GM23338 (cell line): ENCODE measurements at regions not wholly inside any gene's neighbourhood (a gene's known extent, or its start where the extent isn't known, plus 50 kb on each side); places are given as distances from the start of the nearest gene placed in this dataset.

ENCODE experiments used
- ATAC-seq: fragments of 200-7000 bp; cut with Tn5 transposase; 3 replicates; pipeline ENCODE4 v1.9.1; 2020
- DNase-seq: peaks from one replicate; pipeline ENCODE4 v3.0.0-alpha.2; 2015; ENCODE audit warnings: low spot score
- H2AFZ ChIP-seq: fragments of 200-600 bp; sonication (generic); 2 replicates; pipeline ENCODE4 v1.8.0; 2016; ENCODE audit warnings: antibody characterized with exemption, mild to moderate bottlenecking, moderate library complexity
- H3F3A ChIP-seq: fragments of 200-600 bp; sonication (generic); replicated peaks from 2 replicates; pipeline ENCODE4 v1.8.0; 2017; ENCODE audit warnings: antibody characterized with exemption, mixed run types, low read depth
- H3K27ac ChIP-seq: fragments of 200-600 bp; sonication (generic); 2 replicates; pipeline ENCODE4 v1.6.1; 2016; ENCODE audit warnings: low read depth
- H3K27me3 ChIP-seq: fragments of 200-600 bp; sonication (generic); 2 replicates; pipeline ENCODE4 v1.8.0; 2016; ENCODE audit warnings: mild to moderate bottlenecking, mixed run types, moderate library complexity; ENCODE audit not compliant: insufficient read depth
- H3K36me3 ChIP-seq: fragments of 200-600 bp; sonication (generic); 2 replicates; pipeline ENCODE4 v1.8.0; 2016; ENCODE audit warnings: mild to moderate bottlenecking; ENCODE audit not compliant: insufficient read depth
- H3K4me1 ChIP-seq: fragments of 200-600 bp; sonication (generic); 2 replicates; pipeline ENCODE4 v1.8.0; 2016; ENCODE audit warnings: mild to moderate bottlenecking, moderate library complexity; ENCODE audit not compliant: insufficient read depth
- H3K4me2 ChIP-seq: fragments of 200-600 bp; sonication (generic); 2 replicates; pipeline ENCODE4 v1.7.1; 2017; ENCODE audit warnings: mixed run types
- H3K4me3 ChIP-seq: fragments of 200-600 bp; sonication (generic); 2 replicates; pipeline ENCODE4 v1.6.1; 2016; ENCODE audit warnings: mixed run types
- H3K79me2 ChIP-seq: fragments of 200-600 bp; sonication (generic); replicated peaks from 2 replicates; pipeline ENCODE4 v1.8.0; 2017; ENCODE audit warnings: mild to moderate bottlenecking; ENCODE audit not compliant: insufficient read depth
- H3K9me2 ChIP-seq: fragments of 200-600 bp; sonication (generic); 2 replicates; pipeline ENCODE4 v1.8.0; 2017; ENCODE audit not compliant: insufficient read depth
- H4K20me1 ChIP-seq: fragments of 200-600 bp; sonication (generic); replicated peaks from 2 replicates; pipeline ENCODE4 v1.8.0; 2017; ENCODE audit warnings: mild to moderate bottlenecking; ENCODE audit not compliant: insufficient read depth
- H3K27ac Mint-ChIP-seq: 2 replicates; pipeline ENCODE4 v1.8.0; 2020; ENCODE audit warnings: inconsistent platforms, mild to moderate bottlenecking, moderate library complexity, mixed read lengths
- H3K27me3 Mint-ChIP-seq: 3 replicates; pipeline ENCODE4 v1.8.0; 2022; ENCODE audit warnings: low read depth, mild to moderate bottlenecking, moderate library complexity, mixed read lengths, inconsistent platforms; ENCODE audit not compliant: insufficient read depth, poor library complexity
- H3K36me3 Mint-ChIP-seq: 3 replicates; pipeline ENCODE4 v1.8.0; 2021; ENCODE audit warnings: low read depth, mild to moderate bottlenecking, inconsistent platforms, moderate library complexity, mixed read lengths
- H3K4me1 Mint-ChIP-seq: 3 replicates; pipeline ENCODE4 v1.8.0; 2020; ENCODE audit warnings: mild to moderate bottlenecking, inconsistent platforms, mixed read lengths
- H3K4me3 Mint-ChIP-seq: 3 replicates; pipeline ENCODE4 v1.8.0; 2021; ENCODE audit warnings: moderate library complexity, mild to moderate bottlenecking, inconsistent platforms, mixed read lengths
- H3K9me3 Mint-ChIP-seq: 3 replicates; pipeline ENCODE4 v1.8.0; 2020; ENCODE audit warnings: moderate library complexity, mild to moderate bottlenecking, inconsistent platforms, mixed read lengths
- EZH2 ChIP-seq: fragments of 200-600 bp; sonication (generic); IDR thresholded peaks from one replicate; pipeline ENCODE4 v1.8.0; 2017; ENCODE audit warnings: antibody characterized with exemption, mild to moderate bottlenecking, low read depth; ENCODE audit not compliant: unreplicated experiment
- JUNB ChIP-seq: IDR thresholded peaks from one replicate; pipeline ENCODE4 v1.6.1; 2016; ENCODE audit warnings: antibody characterized with exemption; ENCODE audit not compliant: unreplicated experiment
- NANOG ChIP-seq: IDR thresholded peaks from 2 replicates; pipeline ENCODE4 v1.6.1; 2016; ENCODE audit warnings: antibody characterized with exemption, borderline replicate concordance
- STAT1 ChIP-seq: IDR thresholded peaks from one replicate; pipeline ENCODE4 v1.6.1; 2016; ENCODE audit warnings: antibody characterized with exemption; ENCODE audit not compliant: unreplicated experiment
- ZNF114 ChIP-seq: fragments of 250-450 bp; sonication (Bioruptor Pico); IDR thresholded peaks from 2 replicates; pipeline ENCODE4 v1.5.0; 2020; ENCODE audit warnings: mild to moderate bottlenecking, moderate library complexity
- ZNF331 ChIP-seq: fragments of 250-450 bp; sonication (Bioruptor Pico); IDR thresholded peaks from 2 replicates; pipeline ENCODE4 v1.5.0; 2020; ENCODE audit warnings: low read depth, mild to moderate bottlenecking, moderate library complexity
- TF ChIP-seq, protein P1 (sequence below), 2 experiments: fragments of 200-600 bp in 1 of 2; sonication (generic) in 1 of 2; conservative IDR thresholded peaks; 2 replicates each; pipeline versions ENCODE4 v1.5.1 to v1.6.1; 2016 to 2017; ENCODE audit warnings: antibody characterized with exemption in 2 of 2, low read depth in 2 of 2, mild to moderate bottlenecking in 2 of 2, moderate library complexity in 1 of 2
- TF ChIP-seq, protein P2 (sequence below): IDR thresholded peaks from one replicate; pipeline ENCODE4 v1.6.1; 2018; ENCODE audit warnings: antibody characterized with exemption; ENCODE audit not compliant: unreplicated experiment
- TF ChIP-seq, protein P3 (sequence below): IDR thresholded peaks from 2 replicates; pipeline ENCODE4 v1.6.1; 2016; ENCODE audit warnings: antibody characterized with exemption

DNA sequence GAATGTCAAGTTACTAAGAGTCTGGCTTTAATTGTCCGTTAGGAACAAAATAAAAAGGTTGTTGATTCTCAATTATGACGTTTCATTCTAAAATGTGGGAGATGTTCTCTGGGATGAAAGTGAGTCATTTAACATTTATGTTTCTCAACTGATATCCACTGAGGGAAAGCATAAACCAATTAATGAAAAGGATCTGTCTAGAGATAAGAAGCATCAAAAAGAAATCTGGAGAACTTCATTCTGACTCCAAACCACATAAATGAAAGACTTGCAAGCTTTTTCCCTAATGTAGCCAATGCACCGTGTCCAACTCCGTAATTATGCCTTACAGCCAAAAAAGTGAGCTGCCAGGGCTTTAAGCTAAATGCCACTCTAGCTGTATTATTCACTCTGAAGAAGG lies 654.2 kb downstream of the TLE1 start (continued):
- TF ChIP-seq, protein P1, sequence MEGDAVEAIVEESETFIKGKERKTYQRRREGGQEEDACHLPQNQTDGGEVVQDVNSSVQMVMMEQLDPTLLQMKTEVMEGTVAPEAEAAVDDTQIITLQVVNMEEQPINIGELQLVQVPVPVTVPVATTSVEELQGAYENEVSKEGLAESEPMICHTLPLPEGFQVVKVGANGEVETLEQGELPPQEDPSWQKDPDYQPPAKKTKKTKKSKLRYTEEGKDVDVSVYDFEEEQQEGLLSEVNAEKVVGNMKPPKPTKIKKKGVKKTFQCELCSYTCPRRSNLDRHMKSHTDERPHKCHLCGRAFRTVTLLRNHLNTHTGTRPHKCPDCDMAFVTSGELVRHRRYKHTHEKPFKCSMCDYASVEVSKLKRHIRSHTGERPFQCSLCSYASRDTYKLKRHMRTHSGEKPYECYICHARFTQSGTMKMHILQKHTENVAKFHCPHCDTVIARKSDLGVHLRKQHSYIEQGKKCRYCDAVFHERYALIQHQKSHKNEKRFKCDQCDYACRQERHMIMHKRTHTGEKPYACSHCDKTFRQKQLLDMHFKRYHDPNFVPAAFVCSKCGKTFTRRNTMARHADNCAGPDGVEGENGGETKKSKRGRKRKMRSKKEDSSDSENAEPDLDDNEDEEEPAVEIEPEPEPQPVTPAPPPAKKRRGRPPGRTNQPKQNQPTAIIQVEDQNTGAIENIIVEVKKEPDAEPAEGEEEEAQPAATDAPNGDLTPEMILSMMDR (conservative IDR thresholded peaks at IDR 0.05; ENCODE audit: low read depth in 2 of 2), result no peak
- TF ChIP-seq NANOG, result no peak
- TF ChIP-seq, protein P2, sequence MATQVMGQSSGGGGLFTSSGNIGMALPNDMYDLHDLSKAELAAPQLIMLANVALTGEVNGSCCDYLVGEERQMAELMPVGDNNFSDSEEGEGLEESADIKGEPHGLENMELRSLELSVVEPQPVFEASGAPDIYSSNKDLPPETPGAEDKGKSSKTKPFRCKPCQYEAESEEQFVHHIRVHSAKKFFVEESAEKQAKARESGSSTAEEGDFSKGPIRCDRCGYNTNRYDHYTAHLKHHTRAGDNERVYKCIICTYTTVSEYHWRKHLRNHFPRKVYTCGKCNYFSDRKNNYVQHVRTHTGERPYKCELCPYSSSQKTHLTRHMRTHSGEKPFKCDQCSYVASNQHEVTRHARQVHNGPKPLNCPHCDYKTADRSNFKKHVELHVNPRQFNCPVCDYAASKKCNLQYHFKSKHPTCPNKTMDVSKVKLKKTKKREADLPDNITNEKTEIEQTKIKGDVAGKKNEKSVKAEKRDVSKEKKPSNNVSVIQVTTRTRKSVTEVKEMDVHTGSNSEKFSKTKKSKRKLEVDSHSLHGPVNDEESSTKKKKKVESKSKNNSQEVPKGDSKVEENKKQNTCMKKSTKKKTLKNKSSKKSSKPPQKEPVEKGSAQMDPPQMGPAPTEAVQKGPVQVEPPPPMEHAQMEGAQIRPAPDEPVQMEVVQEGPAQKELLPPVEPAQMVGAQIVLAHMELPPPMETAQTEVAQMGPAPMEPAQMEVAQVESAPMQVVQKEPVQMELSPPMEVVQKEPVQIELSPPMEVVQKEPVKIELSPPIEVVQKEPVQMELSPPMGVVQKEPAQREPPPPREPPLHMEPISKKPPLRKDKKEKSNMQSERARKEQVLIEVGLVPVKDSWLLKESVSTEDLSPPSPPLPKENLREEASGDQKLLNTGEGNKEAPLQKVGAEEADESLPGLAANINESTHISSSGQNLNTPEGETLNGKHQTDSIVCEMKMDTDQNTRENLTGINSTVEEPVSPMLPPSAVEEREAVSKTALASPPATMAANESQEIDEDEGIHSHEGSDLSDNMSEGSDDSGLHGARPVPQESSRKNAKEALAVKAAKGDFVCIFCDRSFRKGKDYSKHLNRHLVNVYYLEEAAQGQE, result no peak
- no peak for TF ChIP-seq EZH2

DNA sequence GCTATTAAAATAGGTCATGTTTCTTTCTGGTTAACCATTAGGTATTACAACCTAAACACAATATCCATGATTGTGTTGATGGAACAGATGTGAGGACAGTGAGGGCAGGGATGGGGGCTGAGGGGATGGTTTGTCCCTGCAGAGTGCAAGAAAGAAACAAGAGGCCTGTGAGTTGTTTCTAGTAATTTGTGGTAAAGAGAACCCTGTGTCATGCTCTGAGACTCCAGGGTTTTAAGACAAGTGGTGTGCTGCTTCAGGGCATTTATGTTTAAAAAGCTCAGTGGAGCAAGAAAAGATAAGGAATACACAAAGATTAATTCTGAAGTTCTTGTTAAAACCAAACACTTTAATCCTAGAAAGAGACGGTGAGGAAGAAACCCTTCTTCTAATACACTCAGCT lies 656.5 kb downstream of the TLE1 start:
- Histone ChIP-seq H4K20me1 (no peaks in the 10 kb centered on the region), H3K4me1 (peaks cover 19% of the 10 kb centered on the region; the same call in 1 of the 2 replicates), H3K27me3 (no peaks in the 10 kb centered on the region), H3K9me2 (no peaks in the 10 kb centered on the region), H2AFZ (no peak overlapping the region), H3K4me3 (no peak overlapping the region), H3K4me2 (no peak overlapping the region), H3F3A (no peaks in the 10 kb centered on the region), H3K36me3 (no peaks in the 10 kb centered on the region), H3K79me2 (no peaks in the 10 kb centered on the region), H3K27ac (no peak overlapping the region)
- no peak for DNase-seq
- no peak overlapping the region for H3K4me3 Mint-ChIP-seq
- no peaks in the 10 kb centered on the region for H3K36me3 Mint-ChIP-seq
- H3K27ac Mint-ChIP-seq, result no peak overlapping the region
- no peaks in the 10 kb centered on the region for H3K9me3 Mint-ChIP-seq
- H3K27me3 Mint-ChIP-seq, result no peaks in the 10 kb centered on the region
- peaks cover 11% of the 10 kb centered on the region; the same call in 2 of the 3 replicates for H3K4me1 Mint-ChIP-seq
- ATAC-seq, result no peak
- TF ChIP-seq ZNF114 (CRISPR knock-in tag) (no peak), ZNF331 (CRISPR knock-in tag) (no peak), EZH2 (no peak), STAT1 (no peak), JUNB (no peak)
- TF ChIP-seq, protein P3, sequence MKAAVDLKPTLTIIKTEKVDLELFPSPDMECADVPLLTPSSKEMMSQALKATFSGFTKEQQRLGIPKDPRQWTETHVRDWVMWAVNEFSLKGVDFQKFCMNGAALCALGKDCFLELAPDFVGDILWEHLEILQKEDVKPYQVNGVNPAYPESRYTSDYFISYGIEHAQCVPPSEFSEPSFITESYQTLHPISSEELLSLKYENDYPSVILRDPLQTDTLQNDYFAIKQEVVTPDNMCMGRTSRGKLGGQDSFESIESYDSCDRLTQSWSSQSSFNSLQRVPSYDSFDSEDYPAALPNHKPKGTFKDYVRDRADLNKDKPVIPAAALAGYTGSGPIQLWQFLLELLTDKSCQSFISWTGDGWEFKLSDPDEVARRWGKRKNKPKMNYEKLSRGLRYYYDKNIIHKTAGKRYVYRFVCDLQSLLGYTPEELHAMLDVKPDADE, result no peak
